Tibial nerve (tissue), 4 donors: ENCODE measurements at regions not wholly inside any gene's neighbourhood (a gene's known extent, or its start where the extent isn't known, plus 50 kb on each side); places are given as distances from the start of the nearest gene placed in this dataset.
"Not testable (repeated sequence)": the region's sequence is repeated elsewhere in the genome, so short reads cannot be mapped to it uniquely, and the experiment has no call there.

Experiments used
- DNase-seq, 2 donors: peaks; one replicate each; pipeline ENCODE4 v3.0.0-alpha.2; 2019; ENCODE audit warnings: low spot score in 2 of 2
- H3K27ac ChIP-seq, 4 donors: fragments of 200-600 bp; sonication (generic) in 3 of 4; one replicate each; pipeline ENCODE4 v1.5.1; 2017 to 2019; ENCODE audit warnings: mild to moderate bottlenecking in 1 of 4
- H3K27me3 ChIP-seq, 2 donors: fragments of 200-600 bp; sonication (generic) in 1 of 2; one replicate each; pipeline versions ENCODE4 v1.5.1 to v1.6.0; 2017 to 2019
- H3K36me3 ChIP-seq, 3 donors: fragments of 200-600 bp; sonication (generic); one replicate each; pipeline ENCODE4 v1.5.1; 2018 to 2019
- H3K4me1 ChIP-seq, 4 donors: fragments of 200-600 bp; sonication (generic) in 3 of 4; one replicate each; pipeline ENCODE4 v1.5.1; 2017 to 2019
- H3K4me3 ChIP-seq, 4 donors: fragments of 200-600 bp; sonication (generic) in 3 of 4; one replicate each; pipeline ENCODE4 v1.5.1; 2017 to 2019; ENCODE audit warnings: mild to moderate bottlenecking in 1 of 4, moderate library complexity in 1 of 4
- H3K9me3 ChIP-seq, 4 donors: fragments of 200-600 bp; sonication (generic) in 3 of 4; one replicate each; pipeline ENCODE4 v1.5.1; 2017 to 2019
- EP300 ChIP-seq, 2 donors: sonication (generic); formaldehyde crosslinking; IDR thresholded peaks; one replicate each; pipeline ENCODE4 v1.6.1; 2017; ENCODE audit warnings: antibody characterized with exemption in 2 of 2, mild to moderate bottlenecking in 1 of 2
- POLR2A ChIP-seq, 2 donors: fragments of 450-650 bp; IDR thresholded peaks; one replicate each; pipeline ENCODE4 v1.6.1; 2017; ENCODE audit warnings: antibody characterized with exemption in 2 of 2, mild to moderate bottlenecking in 2 of 2, moderate library complexity in 2 of 2
- WGBS, 2 donors: methylation state at CpG; one replicate each; pipeline ENCODE4 v1.1.5; 2018; 5-methylcytosine and 5-hydroxymethylcytosine counted together
- TF ChIP-seq, protein P1 (sequence below), 5 experiments: fragments of 200-600 bp in 3 of 5; fragments of 450-650 bp in 2 of 5; sonication (generic) in 3 of 5; IDR thresholded peaks; one replicate each; pipeline ENCODE4 v1.5.1; 2016 to 2019; ENCODE audit warnings: antibody characterized with exemption in 5 of 5, mild to moderate bottlenecking in 3 of 5, moderate library complexity in 2 of 5

DNA sequence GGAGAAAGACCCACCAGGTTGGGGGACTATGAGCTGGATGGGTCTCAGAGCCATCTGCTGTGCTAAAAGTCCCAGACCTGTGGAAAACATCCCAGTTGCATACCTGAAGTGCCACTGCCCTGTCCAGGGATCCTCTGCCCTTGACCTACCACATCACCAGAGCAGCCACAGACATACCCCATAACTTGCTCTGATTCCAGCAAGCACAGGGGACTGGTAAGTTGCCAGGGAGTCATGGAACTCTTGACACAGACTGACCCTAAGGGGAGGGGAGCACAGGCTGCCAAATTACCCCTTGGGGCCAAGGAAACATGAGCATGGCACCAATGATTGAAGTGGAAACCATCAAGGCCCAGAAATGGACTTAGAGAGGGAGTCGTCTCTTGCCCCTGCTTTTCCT is 1335.1 kb upstream of the ALCAM start:
- Histone ChIP-seq H3K9me3 (peaks cover 0 to 7% (median 0%) of the 10 kb centered on the region in 4 donors), H3K4me3 (no peak overlapping the region), H3K27ac (no peak overlapping the region), H3K27me3 (no peaks in the 10 kb centered on the region), H3K36me3 (no peaks in the 10 kb centered on the region), H3K4me1 (no peaks in the 10 kb centered on the region)
- 90 to 95% methylated on average over 1 of the region's 1 CpG for WGBS, 2 donors
- no peak for DNase-seq
- TF ChIP-seq, protein P1, sequence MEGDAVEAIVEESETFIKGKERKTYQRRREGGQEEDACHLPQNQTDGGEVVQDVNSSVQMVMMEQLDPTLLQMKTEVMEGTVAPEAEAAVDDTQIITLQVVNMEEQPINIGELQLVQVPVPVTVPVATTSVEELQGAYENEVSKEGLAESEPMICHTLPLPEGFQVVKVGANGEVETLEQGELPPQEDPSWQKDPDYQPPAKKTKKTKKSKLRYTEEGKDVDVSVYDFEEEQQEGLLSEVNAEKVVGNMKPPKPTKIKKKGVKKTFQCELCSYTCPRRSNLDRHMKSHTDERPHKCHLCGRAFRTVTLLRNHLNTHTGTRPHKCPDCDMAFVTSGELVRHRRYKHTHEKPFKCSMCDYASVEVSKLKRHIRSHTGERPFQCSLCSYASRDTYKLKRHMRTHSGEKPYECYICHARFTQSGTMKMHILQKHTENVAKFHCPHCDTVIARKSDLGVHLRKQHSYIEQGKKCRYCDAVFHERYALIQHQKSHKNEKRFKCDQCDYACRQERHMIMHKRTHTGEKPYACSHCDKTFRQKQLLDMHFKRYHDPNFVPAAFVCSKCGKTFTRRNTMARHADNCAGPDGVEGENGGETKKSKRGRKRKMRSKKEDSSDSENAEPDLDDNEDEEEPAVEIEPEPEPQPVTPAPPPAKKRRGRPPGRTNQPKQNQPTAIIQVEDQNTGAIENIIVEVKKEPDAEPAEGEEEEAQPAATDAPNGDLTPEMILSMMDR (IDR thresholded peaks at IDR 0.05), result no peak
- TF ChIP-seq EP300 (IDR thresholded peaks at IDR 0.05) (no peak), POLR2A (IDR thresholded peaks at IDR 0.05) (no peak)

DNA sequence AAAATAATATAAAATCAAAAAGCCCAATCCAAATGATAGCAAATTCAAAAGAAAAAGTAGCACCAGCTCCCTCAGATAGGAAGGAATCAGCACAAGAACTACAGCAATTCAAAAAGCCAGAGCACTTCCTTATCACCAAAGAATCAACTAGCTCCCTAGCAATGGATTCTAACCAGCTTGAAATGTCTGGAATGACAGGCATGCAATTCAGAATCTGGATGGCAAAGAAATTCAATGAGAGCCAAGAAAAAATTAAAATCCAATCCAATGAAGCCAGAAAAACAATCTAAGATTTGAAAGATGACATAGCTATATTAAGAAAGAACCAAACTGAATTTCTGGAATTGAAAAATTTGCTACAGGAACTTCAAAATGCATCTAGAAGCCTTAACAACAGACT is 1334.4 kb upstream of the ALCAM start:
- H3K27ac ChIP-seq, result no peak overlapping the region
- peaks cover 0 to 7% (median 0%) of the 10 kb centered on the region in 4 donors for H3K9me3 ChIP-seq
- no peaks in the 10 kb centered on the region for H3K27me3 ChIP-seq
- H3K4me1 ChIP-seq, result no peaks in the 10 kb centered on the region
- no peak for DNase-seq
- TF ChIP-seq EP300 (IDR thresholded peaks at IDR 0.05), result no peak
- TF ChIP-seq, protein P1 (IDR thresholded peaks at IDR 0.05), result no peak
- no peak for TF ChIP-seq POLR2A (IDR thresholded peaks at IDR 0.05)
- H3K36me3 ChIP-seq, result no peaks in the 10 kb centered on the region
- H3K4me3 ChIP-seq, result no peak overlapping the region

DNA sequence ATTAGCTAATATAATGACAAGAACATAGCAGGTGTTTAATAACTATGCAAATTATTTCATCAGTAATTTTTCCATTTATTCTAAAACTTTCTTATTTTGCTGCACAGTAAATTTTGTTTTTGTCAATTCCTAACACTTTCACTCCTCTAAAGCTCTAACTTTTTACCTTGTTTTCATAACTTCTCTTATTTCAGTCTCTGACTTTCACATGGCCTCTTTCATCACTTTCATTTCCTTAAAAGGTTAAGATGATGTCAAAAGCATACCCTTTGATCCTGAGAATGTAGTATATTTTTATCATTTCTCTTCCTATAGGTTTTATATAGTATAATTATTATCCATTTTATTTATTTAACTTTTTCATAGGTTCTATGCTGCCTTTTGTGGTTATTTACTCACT is 1325.8 kb upstream of the ALCAM start:
- Histone ChIP-seq H3K9me3 (no peaks in the 10 kb centered on the region), H3K4me1 (no peaks in the 10 kb centered on the region), H3K4me3 (no peak overlapping the region), H3K36me3 (no peaks in the 10 kb centered on the region), H3K27ac (no peak overlapping the region), H3K27me3 (no peaks in the 10 kb centered on the region)
- no peak for TF ChIP-seq POLR2A (IDR thresholded peaks at IDR 0.05)
- no peak for DNase-seq

DNA sequence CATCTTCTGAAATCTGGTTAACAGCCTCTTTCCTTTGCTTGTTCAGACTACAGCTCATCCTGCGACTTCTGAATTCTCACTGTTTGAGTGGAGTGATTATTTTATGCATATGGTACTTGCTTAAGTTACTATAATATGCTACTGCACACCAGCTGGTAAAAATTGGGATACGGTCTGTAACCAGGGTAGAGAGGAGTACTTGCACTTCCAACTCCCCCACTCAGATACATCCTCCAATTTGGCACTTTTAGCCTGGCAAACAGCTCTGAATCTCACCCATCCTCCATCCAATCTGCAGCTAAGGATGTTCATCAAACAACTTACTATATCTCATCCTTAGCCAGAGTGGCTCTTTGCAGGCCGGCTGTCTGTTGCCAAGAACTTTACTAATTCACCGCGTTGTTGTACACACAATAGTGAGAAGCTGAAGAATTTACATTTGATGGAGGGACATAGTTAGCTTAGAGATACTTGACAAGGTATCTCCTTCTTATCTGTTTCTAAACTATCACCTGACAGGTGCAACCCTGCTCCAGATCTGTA is 1323.6 kb upstream of the ALCAM start:
- DNase-seq, H3K36me3 ChIP-seq, H3K9me3 ChIP-seq, H3K4me3 ChIP-seq, H3K27me3 ChIP-seq, H3K27ac ChIP-seq, H3K4me1 ChIP-seq: not testable (repeated sequence)
- WGBS, 2 donors, result 88 to 92% methylated on average over 5 of the region's 5 CpGs

DNA sequence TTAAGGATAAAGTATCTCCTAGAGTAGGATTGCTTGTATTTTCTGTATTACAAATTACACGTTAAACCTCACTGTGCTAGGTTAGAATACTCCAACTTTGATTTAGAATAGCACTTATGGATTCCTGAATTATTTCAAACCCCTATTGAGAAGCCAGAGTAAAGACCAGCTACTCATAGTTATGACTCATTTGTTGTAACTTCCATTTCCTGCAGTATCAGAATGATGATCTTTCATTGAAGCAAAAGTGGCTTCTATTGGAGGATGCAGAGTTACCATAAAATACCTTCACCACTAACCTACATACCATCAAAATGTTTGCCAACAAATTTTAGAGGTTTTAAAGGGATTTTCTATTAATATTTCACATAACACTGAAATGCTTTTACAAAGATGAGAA is 1322.7 kb upstream of the ALCAM start:
- Histone ChIP-seq H3K27me3 (no peaks in the 10 kb centered on the region), H3K9me3 (no peaks in the 10 kb centered on the region), H3K36me3 (no peaks in the 10 kb centered on the region), H3K27ac (no peak overlapping the region), H3K4me1 (no peaks in the 10 kb centered on the region), H3K4me3 (no peak overlapping the region)
- no peak for TF ChIP-seq POLR2A (IDR thresholded peaks at IDR 0.05)
- TF ChIP-seq, protein P1 (IDR thresholded peaks at IDR 0.05), result no peak
- no peak for TF ChIP-seq EP300 (IDR thresholded peaks at IDR 0.05)
- no peak for DNase-seq
- 81 to 88% methylated on average over 1 of the region's 1 CpG for WGBS, 2 donors

DNA sequence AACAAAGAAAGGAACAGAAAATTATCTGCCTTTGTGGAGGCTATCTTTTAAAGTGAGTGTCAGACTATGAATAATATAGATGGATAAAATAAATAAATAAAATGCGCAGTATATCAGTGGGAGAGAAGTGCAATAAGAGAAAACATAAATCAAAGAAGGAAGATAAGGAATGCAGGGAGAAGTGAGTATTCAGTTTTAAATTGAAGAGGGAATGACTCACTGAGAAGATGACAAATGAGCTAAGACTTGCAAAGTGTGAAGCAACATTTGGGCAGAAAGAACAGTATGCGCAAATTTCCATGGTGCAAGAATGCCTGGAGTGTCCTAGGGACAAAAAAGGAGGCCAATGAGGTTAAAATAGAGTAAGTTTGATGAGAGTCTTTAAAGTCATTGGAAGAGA is 1300.1 kb upstream of the ALCAM start:
- Histone ChIP-seq H3K27me3 (no peaks in the 10 kb centered on the region), H3K36me3 (no peaks in the 10 kb centered on the region), H3K4me3 (no peak overlapping the region), H3K9me3 (no peaks in the 10 kb centered on the region), H3K27ac (no peak overlapping the region), H3K4me1 (no peaks in the 10 kb centered on the region)
- 91 to 95% methylated on average over 2 of the region's 2 CpGs for WGBS, 2 donors
- no peak for DNase-seq
- TF ChIP-seq, protein P1 (IDR thresholded peaks at IDR 0.05), result no peak
- no peak for TF ChIP-seq EP300 (IDR thresholded peaks at IDR 0.05)
- TF ChIP-seq POLR2A (IDR thresholded peaks at IDR 0.05), result no peak
